ENCODE measurements at regions not wholly inside any gene's neighbourhood (a gene's known extent, or its start where the extent isn't known, plus 50 kb on each side); places are given as distances from the start of the nearest gene placed in this dataset.

- no peak for DNase-seq
Measured at GRCh38 chr6:164185471-164185871, 771.0 kb downstream of the QKI start.

DNA sequence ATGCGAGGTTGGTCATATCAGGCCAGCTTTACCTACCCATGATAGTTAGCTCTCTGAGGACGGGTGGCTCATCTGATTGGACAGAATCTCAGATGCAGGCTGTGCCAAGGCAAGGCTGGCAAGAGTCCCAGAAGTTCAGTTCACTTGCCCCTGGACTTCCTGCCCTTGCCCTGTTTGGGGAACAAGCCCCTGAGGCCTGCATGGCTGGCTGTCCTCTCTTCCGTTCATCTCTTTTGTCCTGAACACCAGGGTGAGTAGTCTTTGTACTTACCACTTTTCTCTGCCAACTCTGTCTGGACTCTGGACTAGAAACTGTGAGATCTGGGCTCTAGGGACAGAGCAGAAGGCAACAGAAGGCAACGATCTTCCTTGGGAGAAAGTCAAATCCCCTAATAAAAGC is 769.9 kb downstream of the QKI start:
- no peak for DNase-seq

- no peak for DNase-seq
Measured at GRCh38 chr6:164183556-164184123, 769.1 kb downstream of the QKI start.

DNA sequence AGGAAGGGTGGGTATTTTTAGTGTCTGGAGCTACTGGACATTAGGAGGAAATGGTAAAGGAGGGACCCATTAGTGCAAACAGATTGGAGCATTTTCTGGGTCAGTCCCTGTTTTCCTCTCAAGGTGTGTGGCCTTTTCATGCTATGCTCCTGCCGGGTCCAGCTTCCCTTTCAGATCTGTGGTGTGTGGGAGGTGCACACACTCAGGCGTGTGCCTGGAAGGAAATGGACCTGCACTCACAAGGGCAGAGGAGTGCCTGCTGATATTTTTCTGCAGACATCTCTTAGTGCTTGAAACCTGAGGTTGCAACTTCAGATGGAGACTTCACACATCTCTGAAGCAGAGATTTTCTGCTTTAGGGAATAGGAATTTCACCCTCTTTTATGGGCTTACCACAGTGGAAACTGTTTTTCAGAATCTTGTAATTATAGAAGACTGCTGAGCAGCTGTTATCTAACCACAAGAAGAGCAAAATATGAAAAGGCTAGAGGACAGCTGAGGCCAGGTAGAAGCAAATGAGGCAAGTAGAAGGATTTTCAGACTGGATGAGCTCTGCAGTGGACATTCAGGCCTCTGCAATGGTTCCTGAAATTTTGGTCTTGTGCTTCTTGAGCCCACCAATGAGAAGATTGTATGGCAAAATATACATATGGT is 764.3 kb downstream of the QKI start:
- DNase-seq: no peak

- DNase-seq: no peak
Measured at GRCh38 chr6:164169355-164169754, 754.8 kb downstream of the QKI start.

- DNase-seq: no peak
Measured at GRCh38 chr6:164168595-164168994, 754.1 kb downstream of the QKI start.

GRCh38 chr6:164167873-164168405 is 753.4 kb downstream of the QKI start:
- no peak for DNase-seq

DNA sequence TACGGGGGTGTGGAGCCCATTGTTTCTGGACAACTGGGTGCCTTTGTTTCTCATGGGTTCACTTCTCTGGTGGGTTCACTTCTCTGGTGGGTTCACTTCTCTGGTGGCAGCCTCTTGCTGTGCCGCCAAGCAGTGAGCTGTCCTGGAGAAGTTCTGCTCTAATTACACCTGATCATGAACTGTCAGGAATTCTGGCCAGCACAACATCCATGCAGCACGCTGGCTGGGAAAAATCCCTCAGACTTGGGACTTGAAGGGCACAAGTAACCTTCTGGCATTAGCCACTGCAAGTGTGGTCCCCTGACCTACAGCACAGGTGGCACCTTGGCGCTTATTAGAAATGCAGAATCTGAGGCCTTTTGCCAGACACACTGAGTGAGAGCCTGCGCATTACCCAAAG is 752.5 kb downstream of the QKI start:
- DNase-seq: no peak

DNA sequence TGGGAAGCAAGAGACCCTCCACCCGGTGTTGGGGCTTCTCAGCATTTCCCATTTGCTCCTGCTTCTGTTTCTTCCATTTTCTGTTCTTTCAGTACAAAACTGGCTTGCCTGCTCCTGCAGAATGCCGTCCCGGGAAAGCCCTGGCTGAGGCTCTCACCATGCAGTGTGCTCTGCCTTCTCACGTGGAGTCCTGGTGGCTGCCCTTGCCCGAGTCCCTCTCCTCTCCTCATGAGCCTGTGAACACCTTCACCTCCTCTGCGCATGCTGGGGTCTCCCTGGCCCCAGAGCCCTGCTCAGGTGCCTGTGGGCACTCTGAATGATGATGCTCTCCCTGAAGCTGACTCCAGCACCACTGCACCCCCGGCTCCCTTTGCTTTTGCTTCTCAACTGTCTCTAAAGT is 752.0 kb downstream of the QKI start:
- no peak for DNase-seq

GRCh38 chr6:164164876-164165275 is 750.4 kb downstream of the QKI start:
- DNase-seq: no peak

DNA sequence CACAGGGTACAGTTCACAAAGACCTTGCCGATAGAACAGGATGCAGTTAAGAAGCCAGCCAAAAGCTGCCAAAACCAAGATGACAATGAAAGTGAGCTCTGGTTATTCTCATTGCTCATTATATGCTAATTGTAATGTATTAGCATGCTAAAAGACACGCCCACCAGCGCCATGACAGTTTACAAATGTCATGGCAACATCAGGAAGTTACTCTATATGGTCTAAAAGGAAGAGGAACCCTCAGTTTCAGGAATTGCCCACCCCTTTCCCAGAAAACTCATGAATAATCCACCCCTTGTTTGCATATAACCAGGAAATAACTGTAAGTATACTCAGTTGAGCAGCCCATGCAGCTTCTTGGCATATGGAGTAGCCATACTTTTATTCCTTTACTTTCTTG is 748.7 kb downstream of the QKI start:
- no peak for DNase-seq

GRCh38 chr6:164159061-164159460 is 744.5 kb downstream of the QKI start:
- no peak for DNase-seq

DNA sequence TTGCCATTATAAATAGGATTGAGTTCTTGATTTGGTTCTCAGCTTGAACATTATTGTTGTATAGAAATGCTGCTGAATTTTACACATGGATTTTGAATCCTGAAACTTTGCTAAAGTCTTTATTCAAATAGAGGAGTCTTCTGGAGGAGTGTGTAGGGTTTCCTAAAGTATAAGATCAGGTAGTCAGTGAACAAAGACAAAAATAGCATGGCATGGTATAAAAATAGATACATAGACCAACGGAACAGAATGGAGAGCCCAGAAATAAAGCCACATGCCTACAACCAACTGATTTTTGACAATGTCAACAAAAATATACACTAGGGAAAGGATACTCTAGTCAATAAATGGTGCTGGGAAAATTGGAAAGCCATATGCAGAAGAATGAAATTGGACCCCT is 740.1 kb downstream of the QKI start:
- no peak for DNase-seq

DNA sequence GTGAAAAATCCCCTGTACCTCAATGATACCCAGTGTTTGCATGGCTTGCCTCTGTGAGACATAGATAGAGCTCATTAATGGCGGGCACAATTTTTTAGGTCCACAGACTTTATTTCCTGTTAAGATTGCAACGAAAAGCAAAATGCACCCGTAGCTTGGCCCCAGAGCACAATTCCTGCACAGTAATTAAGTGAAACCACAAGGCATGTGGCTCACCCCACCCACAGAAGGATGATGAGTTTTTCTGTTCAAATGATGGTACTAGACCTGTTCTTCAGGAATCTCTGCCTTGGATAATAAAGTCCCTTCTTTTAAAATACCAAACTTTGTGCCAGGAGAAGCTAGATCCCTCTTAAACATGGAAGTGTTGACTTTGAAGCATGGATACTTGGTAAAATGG is 738.1 kb downstream of the QKI start:
- DNase-seq: no peak

- no peak for DNase-seq
Measured at GRCh38 chr6:164151161-164152120, 736.9 kb downstream of the QKI start.

DNA sequence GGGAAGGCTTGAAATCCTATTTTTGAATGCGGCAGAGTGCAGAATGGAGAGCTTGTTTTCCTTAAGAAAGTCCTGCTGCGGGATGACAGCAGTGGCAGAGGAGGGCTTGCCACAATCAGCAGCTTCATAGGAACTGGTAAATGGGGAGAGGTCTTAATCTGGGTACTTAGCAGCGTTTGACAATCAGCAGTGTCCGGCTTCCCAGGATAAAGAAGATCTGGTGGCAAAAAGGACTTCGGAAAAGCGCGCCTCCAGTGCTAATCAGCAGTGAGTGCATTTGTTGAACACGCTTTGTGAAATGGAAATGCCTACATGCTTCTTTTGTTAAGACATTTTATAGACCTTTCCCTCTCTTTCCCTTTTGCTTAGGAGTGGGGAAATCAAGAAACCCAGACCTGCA is 735.7 kb downstream of the QKI start:
- no peak for DNase-seq

DNA sequence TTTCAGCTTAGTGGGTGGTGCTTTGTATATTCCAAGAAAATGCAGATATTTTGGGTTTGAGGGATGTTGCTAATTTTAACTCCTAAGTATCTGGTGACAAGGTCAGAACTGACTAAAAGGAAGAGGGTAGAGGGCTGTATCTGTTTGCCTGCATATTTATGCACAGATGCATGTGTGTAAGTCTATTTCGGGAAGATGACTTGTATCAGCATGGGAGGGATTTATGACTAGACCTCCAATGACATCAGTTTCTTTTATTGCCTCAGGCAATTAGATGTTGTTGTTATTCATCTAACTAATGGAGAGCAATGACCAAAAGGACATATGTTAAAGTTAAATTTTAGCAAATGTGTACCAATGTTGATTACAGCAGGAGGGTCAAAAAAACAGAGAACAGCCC is 734.3 kb downstream of the QKI start:
- no peak for DNase-seq

DNA sequence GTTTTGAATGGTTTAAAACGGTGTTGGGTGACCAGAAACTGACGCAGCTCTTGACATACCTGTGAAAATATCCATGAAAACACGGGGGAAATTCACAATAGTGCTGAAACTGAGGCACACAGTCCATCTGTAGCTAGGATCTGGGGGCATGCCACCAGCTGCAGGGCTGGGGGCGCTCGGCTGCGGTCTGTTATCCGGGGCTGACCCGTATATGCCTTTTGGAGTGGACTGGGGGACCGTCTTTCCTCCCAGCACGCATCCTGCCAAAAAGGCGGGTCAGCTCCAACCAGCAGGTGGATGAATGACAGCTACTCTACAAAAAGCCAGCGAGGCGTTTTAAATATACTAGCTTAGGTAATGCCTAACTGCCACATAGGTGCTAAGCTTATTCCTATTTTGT is 729.8 kb downstream of the QKI start:
- no peak for DNase-seq

DNA sequence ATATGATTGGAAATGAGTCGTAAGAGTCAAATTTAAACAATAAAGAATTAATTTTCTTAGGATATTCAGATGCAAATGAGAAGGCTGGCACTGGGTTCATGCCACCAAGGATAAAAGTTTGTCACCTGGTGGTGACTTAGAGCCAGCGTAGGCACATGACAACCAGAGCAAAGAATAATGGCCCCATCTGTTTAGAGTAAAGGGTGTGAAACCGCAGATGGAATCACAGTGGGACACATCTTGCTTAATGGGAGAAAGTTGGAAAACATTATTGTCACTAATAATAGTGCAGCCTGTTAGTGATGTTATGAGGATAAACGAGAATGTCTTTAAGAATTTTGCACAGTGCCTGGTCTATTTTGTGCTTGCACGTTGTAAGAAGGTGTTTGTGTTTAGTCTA is 727.8 kb downstream of the QKI start:
- no peak for DNase-seq

GRCh38 chr6:164135511-164136132 is 721.1 kb downstream of the QKI start:
- no peak for DNase-seq

DNA sequence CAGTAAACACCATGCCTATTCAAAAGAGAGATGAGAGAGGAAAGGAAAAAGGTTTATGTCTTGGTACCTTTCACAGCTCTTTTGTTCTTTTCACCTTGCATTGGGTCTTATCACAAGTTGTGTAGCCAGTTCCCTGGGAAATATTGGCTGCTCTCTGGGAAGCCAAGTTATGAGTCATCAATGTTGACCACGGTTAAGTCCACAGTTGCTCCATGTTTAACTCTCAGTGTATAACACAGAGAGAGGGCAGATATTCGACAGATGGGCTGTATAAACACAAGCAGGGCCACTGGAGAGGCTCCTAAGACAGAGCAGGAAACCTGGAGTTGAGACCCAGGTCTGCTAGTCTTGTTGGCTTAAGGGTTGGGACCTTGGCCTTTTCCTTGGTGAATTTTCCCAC is 718.6 kb downstream of the QKI start:
- no peak for DNase-seq

DNA sequence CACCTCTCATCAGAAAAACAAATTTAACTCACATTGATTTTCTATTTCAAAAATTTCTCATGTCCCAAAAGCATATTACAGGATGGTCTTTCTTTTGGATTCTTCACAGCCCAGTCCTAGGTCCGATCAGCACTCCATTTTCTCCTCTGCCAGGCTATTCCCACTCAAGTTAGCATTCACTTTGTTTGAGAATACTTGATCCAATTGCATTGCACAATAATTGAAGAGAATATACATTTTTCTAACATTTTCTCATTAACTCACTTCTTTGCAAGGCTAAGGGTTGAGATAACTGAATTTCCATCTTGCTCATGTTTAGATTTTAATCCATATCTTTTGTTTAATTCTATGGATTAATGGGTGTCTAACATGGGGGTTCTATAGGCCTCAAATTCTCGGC is 716.1 kb downstream of the QKI start:
- no peak for DNase-seq

DNA sequence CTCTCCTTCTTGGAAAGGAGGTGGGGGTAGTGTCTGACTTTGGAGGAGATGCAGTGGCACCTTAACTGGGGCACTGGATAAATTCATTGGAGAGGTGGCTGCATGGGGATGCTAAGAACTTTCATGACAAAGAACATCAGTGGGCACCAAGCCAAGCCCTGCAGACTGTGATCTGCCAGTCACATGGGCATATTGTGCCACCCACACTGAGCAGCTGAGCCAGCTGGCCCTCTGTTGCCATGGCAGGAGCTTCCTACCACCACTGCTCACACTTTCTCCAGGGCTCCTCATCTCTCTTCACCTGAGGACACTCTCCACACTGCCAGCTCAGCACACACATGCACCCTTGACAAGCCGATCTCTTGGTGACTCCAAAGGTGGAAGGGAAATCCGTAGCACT is 715.6 kb downstream of the QKI start:
- no peak for DNase-seq
